Neuronal stem cell (in vitro differentiated cells): ENCODE measurements at regions not wholly inside any gene's neighbourhood (a gene's known extent, or its start where the extent isn't known, plus 50 kb on each side); places are given as distances from the start of the nearest gene placed in this dataset.

Source experiments
- DNase-seq: peaks from one replicate; pipeline ENCODE4 v3.0.0-alpha.2; 2013; ENCODE audit warnings: low spot score
- H2AFZ ChIP-seq: one replicate; pipeline ENCODE4 v1.6.1; 2013; ENCODE audit warnings: mild to moderate bottlenecking, low read length, inconsistent platforms
- H2AK5ac ChIP-seq: 2 replicates; pipeline ENCODE4 v1.6.1; 2013; ENCODE audit warnings: low read depth, mild to moderate bottlenecking, inconsistent platforms, low read length, moderate library complexity, mixed read lengths
- H2BK120ac ChIP-seq: 2 replicates; pipeline ENCODE4 v1.6.1; 2013; ENCODE audit warnings: low read depth, mild to moderate bottlenecking, inconsistent platforms, low read length, moderate library complexity, mixed read lengths
- H2BK12ac ChIP-seq: one replicate; pipeline ENCODE4 v1.6.1; 2013; ENCODE audit warnings: low read length, inconsistent platforms
- H2BK15ac ChIP-seq: 2 replicates; pipeline ENCODE4 v1.6.1; 2013; ENCODE audit warnings: mild to moderate bottlenecking, low read length, inconsistent platforms, mixed read lengths
- H2BK5ac ChIP-seq: one replicate; pipeline ENCODE4 v1.6.1; 2013; ENCODE audit warnings: inconsistent platforms, mild to moderate bottlenecking, low read length, moderate library complexity
- H3K14ac ChIP-seq: one replicate; pipeline ENCODE4 v1.6.1; 2013; ENCODE audit warnings: low read length, inconsistent platforms
- H3K18ac ChIP-seq: 2 replicates; pipeline ENCODE4 v1.6.1; 2013; ENCODE audit warnings: low read length, inconsistent platforms
- H3K23ac ChIP-seq: 2 replicates; pipeline ENCODE4 v1.6.1; 2013; ENCODE audit warnings: low read depth, mild to moderate bottlenecking, mixed read lengths, low read length, inconsistent platforms; ENCODE audit not compliant: poor library complexity
- H3K27ac ChIP-seq: replicated peaks from 3 replicates; pipeline ENCODE4 v1.5.1; 2013; ENCODE audit warnings: low read length, inconsistent platforms
- H3K27me3 ChIP-seq, 3 experiments: 2 replicates each; pipeline ENCODE4 v1.6.1; 2013; ENCODE audit warnings: low read length in 3 of 3, mild to moderate bottlenecking in 2 of 3, inconsistent platforms in 1 of 3, low read depth in 1 of 3, mixed read lengths in 1 of 3, moderate library complexity in 1 of 3; ENCODE audit not compliant: control insufficient read depth in 3 of 3, insufficient read depth in 3 of 3
- H3K36me3 ChIP-seq, 2 donors: replicated peaks in 1 of 2; 2 replicates each; pipeline ENCODE4 v1.6.1; 2013; ENCODE audit warnings: low read length in 2 of 2; ENCODE audit not compliant: control insufficient read depth in 2 of 2, insufficient read depth in 2 of 2
- H3K4ac ChIP-seq: 2 replicates; pipeline ENCODE4 v1.6.1; 2013; ENCODE audit warnings: inconsistent platforms, mild to moderate bottlenecking, low read length, moderate library complexity
- H3K4me1 ChIP-seq, 2 donors: 1 replicate in 1 of 2; 2 replicates in 1 of 2; pipeline ENCODE4 v1.6.1; 2013; ENCODE audit warnings: low read length in 2 of 2, low read depth in 1 of 2; ENCODE audit not compliant: control insufficient read depth in 2 of 2, insufficient read depth in 1 of 2
- H3K4me2 ChIP-seq: one replicate; pipeline ENCODE4 v1.6.1; 2013; ENCODE audit warnings: mild to moderate bottlenecking, low read length, inconsistent platforms; ENCODE audit not compliant: insufficient read depth, poor library complexity, severe bottlenecking
- H3K4me3 ChIP-seq, 2 donors: 2 replicates each; pipeline ENCODE4 v1.5.1; 2013; ENCODE audit warnings: low read length in 2 of 2, mild to moderate bottlenecking in 2 of 2, inconsistent platforms in 1 of 2, moderate library complexity in 1 of 2
- H3K79me1 ChIP-seq: one replicate; pipeline ENCODE4 v1.6.1; 2013; ENCODE audit warnings: low read depth, mild to moderate bottlenecking, inconsistent platforms, low read length, moderate library complexity
- H3K9ac ChIP-seq: one replicate; pipeline ENCODE4 v1.6.1; 2013; ENCODE audit warnings: mild to moderate bottlenecking, low read depth, low read length, inconsistent platforms; ENCODE audit not compliant: poor library complexity
- H3K9me3 ChIP-seq, 2 donors: replicated peaks in 1 of 2; 2 replicates each; pipeline versions ENCODE3 to v1.6.1; 2013; ENCODE audit warnings: low read length in 2 of 2, mild to moderate bottlenecking in 2 of 2, inconsistent platforms in 1 of 2, low read depth in 1 of 2, mixed read lengths in 1 of 2, moderate library complexity in 1 of 2; ENCODE audit not compliant: control insufficient read depth in 2 of 2, insufficient read depth in 1 of 2
- H4K8ac ChIP-seq: one replicate; pipeline ENCODE4 v1.6.1; 2013; ENCODE audit warnings: low read depth, mild to moderate bottlenecking, inconsistent platforms, low read length, moderate library complexity
- H4K91ac ChIP-seq: one replicate; pipeline ENCODE4 v1.6.1; 2013; ENCODE audit warnings: low read length, low read depth, mild to moderate bottlenecking, inconsistent platforms; ENCODE audit not compliant: poor library complexity
- WGBS, 2 donors: extraction: QIAGEN DNeasy Blood & Tissue Kit; methylation state at CpG; one replicate each; pipeline ENCODE4 v1.1.7; 2013; ENCODE audit warnings: missing lambda C conversion rate in 2 of 2, mixed read lengths in 1 of 2; ENCODE audit not compliant: insufficient read length in 2 of 2, insufficient replicate concordance in 1 of 2; ENCODE audit errors: extremely low coverage in 2 of 2; 5-methylcytosine and 5-hydroxymethylcytosine counted together

DNA sequence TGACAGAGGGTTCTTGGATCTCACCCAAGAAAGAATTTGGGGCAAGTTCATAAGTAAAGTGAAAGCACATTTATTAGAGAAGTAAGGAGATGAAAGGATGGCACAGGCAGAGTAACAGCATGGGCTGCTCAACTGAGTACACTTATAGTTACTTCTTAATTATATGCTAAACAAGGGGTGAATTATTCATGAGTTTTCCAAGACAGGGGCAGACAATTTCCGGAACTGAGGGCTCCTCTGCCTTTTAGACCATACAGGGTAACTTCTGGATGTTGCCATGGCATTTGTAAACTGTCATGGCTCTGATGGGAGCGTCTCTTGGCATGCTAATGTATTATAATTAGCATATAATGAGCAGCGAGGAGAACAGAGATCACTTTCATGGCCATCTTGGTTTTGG lies 221.2 kb upstream of the STT3B start:
- Histone ChIP-seq H3K27me3 (no peaks in the 10 kb centered on the region), H3K9ac (no peak overlapping the region), H2BK15ac (no peak overlapping the region), H2BK5ac (no peak overlapping the region), H2BK120ac (no peak overlapping the region), H3K4me3 (no peak overlapping the region), H3K4ac (no peak overlapping the region), H3K18ac (no peak overlapping the region), H3K14ac (no peak overlapping the region), H2BK12ac (no peak overlapping the region), H4K91ac (no peak overlapping the region), H3K9me3 (peaks cover 4 to 9% of the 10 kb centered on the region in 2 donors), H2AFZ (no peak overlapping the region), H3K36me3 (no peaks in the 10 kb centered on the region), H3K23ac (no peak overlapping the region), H3K27ac (no peak overlapping the region), H2AK5ac (no peak overlapping the region), H3K79me1 (no peaks in the 10 kb centered on the region), H3K4me1 (no peaks in the 10 kb centered on the region), H3K4me2 (no peak overlapping the region), H4K8ac (no peak overlapping the region)
- no CpG with 5 or more reads among the region's 3 CpGs for WGBS, 2 donors
- no peak for DNase-seq

- no peaks in the 10 kb centered on the region for H3K36me3 ChIP-seq
- no peak for DNase-seq
- no peak overlapping the region for H2AK5ac ChIP-seq
- H2BK5ac ChIP-seq: no peak overlapping the region
- no peak overlapping the region for H4K91ac ChIP-seq
- no peaks in the 10 kb centered on the region for H3K27me3 ChIP-seq
- no CpG with 5 or more reads among the region's 2 CpGs for WGBS, 2 donors
- H3K4me3 ChIP-seq: no peak overlapping the region
- no peak overlapping the region for H2BK15ac ChIP-seq
- no peak overlapping the region for H2BK12ac ChIP-seq
- no peak overlapping the region for H3K27ac ChIP-seq
- no peak overlapping the region for H3K14ac ChIP-seq
- H3K18ac ChIP-seq: no peak overlapping the region
- no peak overlapping the region for H3K23ac ChIP-seq
- H3K4me2 ChIP-seq: no peak overlapping the region
- no peak overlapping the region for H3K4ac ChIP-seq
- H4K8ac ChIP-seq: no peak overlapping the region
- no peaks in the 10 kb centered on the region for H3K79me1 ChIP-seq
- no peak overlapping the region for H2AFZ ChIP-seq
- H3K9me3 ChIP-seq: peaks cover 4 to 9% of the 10 kb centered on the region in 2 donors
- no peak overlapping the region for H3K9ac ChIP-seq
- no peaks in the 10 kb centered on the region for H3K4me1 ChIP-seq
- no peak overlapping the region for H2BK120ac ChIP-seq
Measured at GRCh38 chr3:31312400-31312799, 220.3 kb upstream of the STT3B start.

GRCh38 chr3:31314258-31314657 lies 218.5 kb upstream of the STT3B start:
- Histone ChIP-seq H4K8ac (no peak overlapping the region), H3K36me3 (no peaks in the 10 kb centered on the region), H2AFZ (no peak overlapping the region), H3K23ac (no peak overlapping the region), H3K4ac (no peak overlapping the region), H3K79me1 (no peaks in the 10 kb centered on the region), H3K14ac (no peak overlapping the region), H4K91ac (no peak overlapping the region), H3K9me3 (peaks cover 4 to 9% of the 10 kb centered on the region in 2 donors), H3K27ac (no peak overlapping the region), H2BK15ac (no peak overlapping the region), H2AK5ac (no peak overlapping the region), H3K4me1 (peaks cover 0 to under 1% of the 10 kb centered on the region in 2 donors), H3K27me3 (peaks cover 0 to 4% (median 0%) of the 10 kb centered on the region in 3 experiments), H3K18ac (no peak overlapping the region), H3K4me3 (no peak overlapping the region), H3K9ac (no peak overlapping the region), H3K4me2 (no peak overlapping the region), H2BK12ac (no peak overlapping the region), H2BK5ac (no peak overlapping the region), H2BK120ac (no peak overlapping the region)
- no peak for DNase-seq
- no CpG with 5 or more reads among the region's 2 CpGs for WGBS, 2 donors

DNA sequence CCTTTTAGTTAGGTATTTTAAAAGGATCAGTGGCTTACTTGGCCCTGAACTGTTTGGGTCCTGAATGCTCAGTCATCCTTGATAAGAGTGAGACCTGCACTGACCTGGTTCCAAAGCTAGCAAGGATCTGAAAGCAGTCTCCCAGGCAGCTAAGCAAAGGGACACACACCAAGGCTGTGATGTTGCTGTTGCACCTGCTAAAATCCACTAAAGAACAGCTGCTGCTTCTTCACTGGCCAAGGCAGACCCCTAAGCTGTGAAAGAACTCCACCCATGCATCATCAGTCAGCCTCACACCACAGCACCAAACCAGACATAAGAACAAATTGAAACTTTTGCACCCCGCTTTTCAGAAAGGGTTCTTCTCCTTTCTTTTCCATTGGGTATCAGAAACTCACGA lies 213.4 kb upstream of the STT3B start:
- Histone ChIP-seq H3K4ac (no peak overlapping the region), H2BK120ac (no peak overlapping the region), H3K36me3 (no peaks in the 10 kb centered on the region), H3K9ac (no peak overlapping the region), H2BK12ac (no peak overlapping the region), H3K79me1 (no peaks in the 10 kb centered on the region), H3K4me2 (no peak overlapping the region), H2BK15ac (no peak overlapping the region), H3K4me3 (no peak overlapping the region), H3K23ac (no peak overlapping the region), H3K14ac (no peak overlapping the region), H4K91ac (no peak overlapping the region), H4K8ac (no peak overlapping the region), H3K4me1 (peaks cover 0 to 10% of the 10 kb centered on the region in 2 donors), H2BK5ac (no peak overlapping the region), H2AFZ (no peak overlapping the region), H2AK5ac (no peak overlapping the region), H3K27me3 (peaks cover 0 to 4% (median 0%) of the 10 kb centered on the region in 3 experiments), H3K27ac (no peak overlapping the region), H3K18ac (no peak overlapping the region), H3K9me3 (peaks cover 4 to 9% of the 10 kb centered on the region in 2 donors)
- no CpG with 5 or more reads among the region's 2 CpGs for WGBS, 2 donors
- no peak for DNase-seq
